ENCODE measurements at regions not wholly inside any gene's neighbourhood (a gene's known extent, or its start where the extent isn't known, plus 50 kb on each side); places are given as distances from the start of the nearest gene placed in this dataset.

DNA sequence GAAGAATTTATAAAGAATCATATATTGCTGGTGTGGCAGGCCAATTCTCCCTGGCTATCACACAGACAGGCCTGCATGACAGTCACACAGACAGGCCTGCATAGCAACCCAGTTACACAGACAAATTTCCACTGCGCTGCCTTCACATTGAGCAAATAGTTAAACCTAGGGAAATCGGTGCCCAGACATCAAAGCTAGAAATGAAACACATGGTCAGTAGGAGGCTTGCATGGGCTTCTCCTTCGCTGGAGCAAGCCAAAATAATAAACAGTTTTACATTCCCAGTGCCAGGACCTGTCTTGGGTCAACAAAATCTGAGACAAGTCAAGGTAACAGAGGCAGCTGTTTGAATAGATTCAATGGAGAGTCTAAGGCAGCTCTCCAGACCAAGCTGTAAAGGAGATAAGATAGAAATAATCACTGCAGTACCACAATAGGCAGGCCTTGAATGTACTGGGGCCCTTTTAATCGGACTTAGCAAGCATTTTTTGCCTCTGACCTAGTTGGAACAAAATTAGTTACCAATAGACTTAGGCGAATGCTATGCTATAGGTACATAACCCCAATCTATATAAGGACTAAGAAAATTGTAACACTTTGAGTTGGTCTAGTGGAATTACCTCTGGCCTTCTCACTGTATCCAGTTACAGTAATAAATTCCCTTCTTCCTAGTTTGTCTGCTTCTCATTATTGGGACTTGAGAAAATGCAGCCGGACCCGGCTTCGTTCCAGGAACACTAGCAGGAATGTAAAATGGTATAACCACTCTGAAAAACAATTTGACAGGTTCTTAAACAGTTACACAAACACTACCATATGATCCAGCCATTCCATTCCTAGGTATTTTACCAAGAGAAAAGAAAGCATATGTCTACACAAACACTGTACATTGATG is 274.7 kb upstream of the UBE2E2 start:
- no peak for DNase-seq (ENCODE audit: low spot score in 2 of 2)
- WGBS, 2 donors, result 78 to 79% methylated on average over 8 of the region's 8 CpGs
- Histone ChIP-seq H3K9me3 (no peaks in the 10 kb centered on the region), H3K27me3 (no peaks in the 10 kb centered on the region), H3K4me1 (no peaks in the 10 kb centered on the region), H3K4me3 (no peak overlapping the region), H3K36me3 (no peaks in the 10 kb centered on the region), H3K27ac (no peak overlapping the region)
- TF ChIP-seq, protein P1, sequence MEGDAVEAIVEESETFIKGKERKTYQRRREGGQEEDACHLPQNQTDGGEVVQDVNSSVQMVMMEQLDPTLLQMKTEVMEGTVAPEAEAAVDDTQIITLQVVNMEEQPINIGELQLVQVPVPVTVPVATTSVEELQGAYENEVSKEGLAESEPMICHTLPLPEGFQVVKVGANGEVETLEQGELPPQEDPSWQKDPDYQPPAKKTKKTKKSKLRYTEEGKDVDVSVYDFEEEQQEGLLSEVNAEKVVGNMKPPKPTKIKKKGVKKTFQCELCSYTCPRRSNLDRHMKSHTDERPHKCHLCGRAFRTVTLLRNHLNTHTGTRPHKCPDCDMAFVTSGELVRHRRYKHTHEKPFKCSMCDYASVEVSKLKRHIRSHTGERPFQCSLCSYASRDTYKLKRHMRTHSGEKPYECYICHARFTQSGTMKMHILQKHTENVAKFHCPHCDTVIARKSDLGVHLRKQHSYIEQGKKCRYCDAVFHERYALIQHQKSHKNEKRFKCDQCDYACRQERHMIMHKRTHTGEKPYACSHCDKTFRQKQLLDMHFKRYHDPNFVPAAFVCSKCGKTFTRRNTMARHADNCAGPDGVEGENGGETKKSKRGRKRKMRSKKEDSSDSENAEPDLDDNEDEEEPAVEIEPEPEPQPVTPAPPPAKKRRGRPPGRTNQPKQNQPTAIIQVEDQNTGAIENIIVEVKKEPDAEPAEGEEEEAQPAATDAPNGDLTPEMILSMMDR (IDR thresholded peaks at IDR 0.05), result no peak
- TF ChIP-seq EP300 (IDR thresholded peaks at IDR 0.05), result no peak

DNA sequence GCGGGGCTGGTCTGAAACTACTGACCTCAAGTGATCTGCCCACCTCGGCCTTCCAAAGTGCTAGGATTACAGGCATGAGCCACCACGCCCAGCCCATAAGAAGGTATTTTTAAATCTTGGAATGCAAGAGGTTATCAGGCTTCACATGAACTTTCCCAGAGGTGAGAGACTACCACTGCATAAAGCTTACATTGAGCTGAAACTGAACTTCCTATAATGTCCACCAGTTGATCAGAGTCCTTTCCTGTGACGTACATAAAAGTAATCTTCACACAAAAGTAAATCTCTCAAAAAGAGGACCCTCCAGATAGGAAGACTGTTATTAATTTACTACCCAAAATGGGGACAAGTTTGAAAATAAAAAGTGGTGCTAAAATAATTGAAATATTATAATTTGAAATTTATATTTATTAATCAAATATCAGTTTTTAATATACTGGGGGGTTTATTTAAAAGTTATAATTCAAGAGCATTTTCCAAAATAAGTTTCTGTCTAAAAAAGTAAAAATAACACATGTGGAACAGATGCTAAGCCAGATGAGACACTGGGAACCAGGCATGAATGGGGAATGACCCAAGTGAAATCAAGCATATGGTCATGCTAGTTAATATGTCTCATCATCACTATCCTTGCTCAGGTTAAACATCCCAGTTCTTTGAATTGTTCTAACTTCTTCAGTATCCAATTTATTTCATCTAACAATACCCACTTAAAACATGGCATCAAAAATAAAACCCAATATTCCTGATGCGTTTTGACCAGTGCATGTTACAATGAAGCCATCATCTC is 269.9 kb upstream of the UBE2E2 start:
- Histone ChIP-seq H3K27me3 (no peaks in the 10 kb centered on the region), H3K4me3 (no peak overlapping the region), H3K4me1 (no peaks in the 10 kb centered on the region), H3K27ac (no peak overlapping the region), H3K36me3 (no peaks in the 10 kb centered on the region), H3K9me3 (no peaks in the 10 kb centered on the region)
- TF ChIP-seq EP300 (IDR thresholded peaks at IDR 0.05) (no peak), POLR2A (IDR thresholded peaks at IDR 0.05) (no peak)
- TF ChIP-seq, protein P1 (IDR thresholded peaks at IDR 0.05), result no peak
- WGBS, 2 donors, result 85 to 90% methylated on average over 5 of the region's 5 CpGs
- no peak for DNase-seq (ENCODE audit: low spot score in 2 of 2)

DNA sequence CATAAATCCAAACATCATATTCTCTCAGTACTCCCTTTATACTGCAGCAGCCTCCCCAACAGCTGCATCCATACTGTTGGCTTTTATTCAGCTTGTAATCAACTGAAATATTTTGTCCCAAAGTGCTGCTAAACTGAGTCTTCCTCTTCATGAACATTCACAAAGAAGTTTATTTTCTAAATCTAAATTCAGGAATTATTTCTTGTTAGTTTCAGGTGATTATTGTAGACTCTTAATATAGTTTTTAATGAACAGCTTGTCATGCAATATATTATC is 269.3 kb upstream of the UBE2E2 start:
- Histone ChIP-seq H3K4me3 (no peak overlapping the region), H3K27me3 (no peaks in the 10 kb centered on the region), H3K27ac (no peak overlapping the region), H3K4me1 (no peaks in the 10 kb centered on the region), H3K36me3 (no peaks in the 10 kb centered on the region), H3K9me3 (no peaks in the 10 kb centered on the region)
- DNase-seq (ENCODE audit: low spot score in 2 of 2), result no peak
- TF ChIP-seq POLR2A (IDR thresholded peaks at IDR 0.05) (no peak), EP300 (IDR thresholded peaks at IDR 0.05) (no peak)
- TF ChIP-seq, protein P1 (IDR thresholded peaks at IDR 0.05), result no peak

DNA sequence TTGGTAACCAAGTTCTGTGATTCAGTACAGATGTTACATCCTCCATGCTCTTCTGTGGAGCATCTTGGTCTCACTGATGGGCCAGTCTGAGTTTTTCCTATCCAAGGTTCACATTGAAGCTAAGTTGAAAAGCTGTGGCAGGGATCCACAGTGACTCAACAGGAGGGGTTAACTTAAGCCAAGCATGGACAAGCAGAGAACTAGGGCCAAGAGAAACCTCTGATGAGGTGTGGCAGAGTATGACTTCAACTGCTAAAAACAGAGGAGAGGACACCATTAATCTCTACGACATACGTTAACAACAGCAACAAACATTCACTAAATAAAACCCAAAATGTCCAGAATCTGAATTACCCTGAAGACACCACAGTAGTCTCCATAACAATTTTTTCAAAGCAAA is 268.1 kb upstream of the UBE2E2 start:
- no peak overlapping the region for H3K27ac ChIP-seq
- no peaks in the 10 kb centered on the region for H3K27me3 ChIP-seq
- H3K9me3 ChIP-seq, result no peaks in the 10 kb centered on the region
- WGBS, 2 donors, result 84 to 93% methylated on average over 2 of the region's 2 CpGs
- no peak overlapping the region for H3K4me3 ChIP-seq
- H3K36me3 ChIP-seq, result no peaks in the 10 kb centered on the region
- no peak for TF ChIP-seq POLR2A (IDR thresholded peaks at IDR 0.05)
- TF ChIP-seq, protein P1 (IDR thresholded peaks at IDR 0.05), result no peak
- no peak for TF ChIP-seq EP300 (IDR thresholded peaks at IDR 0.05)
- no peak for DNase-seq (ENCODE audit: low spot score in 2 of 2)
- H3K4me1 ChIP-seq, result no peaks in the 10 kb centered on the region

DNA sequence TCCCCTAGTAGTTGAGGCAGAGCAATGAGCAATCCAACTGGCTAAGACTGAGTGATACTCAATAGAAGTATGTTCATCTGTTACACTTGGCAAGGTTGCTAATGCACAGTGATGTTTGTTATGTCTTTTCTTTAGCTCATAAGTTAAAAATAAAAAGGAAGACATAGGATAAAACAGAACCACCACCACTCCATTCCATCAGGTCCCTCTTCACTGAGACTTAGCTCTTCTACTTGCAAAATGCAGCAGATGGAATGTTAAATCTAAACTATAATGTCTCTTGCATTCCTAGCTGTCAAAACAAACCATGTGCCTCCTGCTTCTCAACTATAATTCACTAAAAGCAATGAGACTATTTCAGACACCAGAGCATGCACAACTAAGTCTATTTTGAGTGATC is 265.6 kb upstream of the UBE2E2 start:
- DNase-seq (ENCODE audit: low spot score in 2 of 2), result no peak
- Histone ChIP-seq H3K27ac (no peak overlapping the region), H3K4me1 (no peaks in the 10 kb centered on the region), H3K36me3 (no peaks in the 10 kb centered on the region), H3K9me3 (no peaks in the 10 kb centered on the region), H3K4me3 (no peak overlapping the region), H3K27me3 (no peaks in the 10 kb centered on the region)
- TF ChIP-seq, protein P1 (IDR thresholded peaks at IDR 0.05), result no peak
- no peak for TF ChIP-seq EP300 (IDR thresholded peaks at IDR 0.05)
- TF ChIP-seq POLR2A (IDR thresholded peaks at IDR 0.05), result no peak
